ENCODE measurements at regions not wholly inside any gene's neighbourhood (a gene's known extent, or its start where the extent isn't known, plus 50 kb on each side); places are given as distances from the start of the nearest gene placed in this dataset.
"Not testable (repeated sequence)": the region's sequence is repeated elsewhere in the genome, so short reads cannot be mapped to it uniquely, and the experiment has no call there.

GRCh38 chr2:75988622-75989021 is 277.9 kb upstream of the GCFC2 start:
- DNase-seq, result not testable (repeated sequence)

DNA sequence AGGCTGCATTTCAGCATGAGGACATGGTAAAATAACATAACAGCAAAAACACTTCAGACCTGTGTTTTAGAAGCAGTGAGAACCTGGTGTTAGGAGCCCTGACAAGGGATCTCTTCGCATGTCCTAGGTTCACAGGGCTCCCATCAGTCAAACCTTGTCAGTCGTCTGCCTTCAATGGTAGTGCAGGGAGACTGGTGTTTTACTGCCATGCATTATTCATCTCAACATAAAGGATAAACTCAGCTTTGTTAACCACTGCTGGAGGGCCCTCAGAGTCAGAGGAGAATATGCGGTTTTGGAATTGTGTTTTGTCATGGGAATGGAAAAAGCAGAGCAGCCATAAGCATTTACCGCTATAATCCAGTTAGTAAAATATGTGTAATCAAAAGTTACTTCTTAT is 275.9 kb upstream of the GCFC2 start:
- DNase-seq, result no peak

GRCh38 chr2:75982719-75983118 is 272.0 kb upstream of the GCFC2 start:
- no peak for DNase-seq

DNA sequence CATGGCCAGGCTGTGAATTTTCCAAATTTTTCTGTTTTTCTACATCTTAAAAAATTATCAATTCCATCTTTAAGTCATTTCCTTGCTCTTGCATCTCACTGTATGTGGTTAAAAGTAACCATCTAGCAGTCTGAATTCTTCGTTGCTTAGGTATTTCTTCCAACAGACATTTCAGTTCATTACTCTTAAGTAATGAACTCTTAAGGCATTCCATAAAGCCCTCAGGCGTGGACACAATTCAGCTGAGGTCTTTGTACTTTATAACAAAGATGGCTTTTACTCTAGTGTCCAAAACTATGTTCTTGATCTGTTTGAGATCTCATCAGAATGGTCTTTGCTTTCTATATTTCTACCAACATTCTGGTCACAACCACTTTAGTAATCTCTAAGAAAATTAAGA is 253.9 kb upstream of the GCFC2 start:
- no peak for DNase-seq

DNA sequence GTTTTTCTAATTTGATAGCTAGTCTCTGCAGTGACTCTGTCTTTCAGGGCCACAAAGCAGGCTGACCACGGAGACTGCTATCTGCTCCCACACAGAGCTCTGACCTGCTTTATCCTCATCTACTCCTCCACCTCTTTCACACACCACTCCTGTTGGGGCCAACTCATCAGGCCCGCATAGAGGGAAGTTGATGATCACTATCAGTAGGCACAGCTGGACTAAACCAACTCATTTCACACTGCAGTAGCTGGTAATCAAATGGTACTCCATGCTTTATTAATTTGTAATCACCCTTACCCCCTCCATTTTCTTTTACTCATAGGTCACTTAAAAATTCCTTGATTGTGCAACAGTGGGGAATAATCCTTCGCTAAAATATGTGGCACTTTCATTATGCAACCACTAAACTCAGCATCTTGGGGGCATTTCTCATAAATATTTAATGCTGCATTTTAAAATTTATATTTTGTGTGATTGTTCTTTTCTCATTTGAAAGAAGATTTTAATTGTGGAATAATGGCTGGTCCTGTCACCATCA is 249.8 kb upstream of the GCFC2 start:
- no peak for DNase-seq

- DNase-seq, result no peak
Measured at GRCh38 chr2:75959724-75960471, 249.2 kb upstream of the GCFC2 start.

DNA sequence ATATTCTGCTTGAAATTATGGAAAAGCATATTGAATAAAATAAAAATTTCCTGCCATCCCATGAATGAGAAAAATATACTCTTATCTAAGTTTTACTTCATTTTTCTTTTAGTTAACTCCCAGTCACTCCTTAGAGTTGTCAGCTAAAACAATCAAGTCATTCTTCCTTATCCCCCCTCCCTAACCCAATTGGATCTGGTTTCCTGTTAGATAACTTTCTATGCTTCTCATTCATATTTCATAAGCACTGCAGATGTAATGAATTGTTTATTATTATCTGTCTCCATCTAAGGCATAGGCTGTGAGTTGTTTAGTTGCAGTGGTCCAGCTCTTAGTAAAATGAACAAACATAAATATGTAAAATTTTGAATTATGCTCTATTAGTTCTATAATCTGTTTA is 244.0 kb upstream of the GCFC2 start:
- no peak for DNase-seq

DNA sequence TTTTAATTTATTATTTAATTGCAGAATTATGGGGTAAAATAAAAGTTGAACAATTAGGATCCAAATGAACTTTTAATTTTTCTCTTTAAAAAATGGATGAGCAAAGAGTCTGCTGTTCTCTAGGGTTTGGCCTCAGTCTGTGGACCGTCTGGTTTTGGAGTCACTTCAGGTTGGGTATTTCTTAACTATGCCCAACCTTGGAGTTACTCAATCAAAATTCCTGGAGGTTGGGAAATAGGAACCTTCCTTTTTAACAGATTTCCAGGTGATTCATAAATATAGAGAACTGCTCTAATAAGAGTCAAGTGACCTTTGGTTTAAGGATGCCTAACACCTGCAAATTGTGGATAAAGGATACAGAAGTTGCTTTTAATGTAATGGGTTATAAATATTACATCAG is 241.5 kb upstream of the GCFC2 start:
- DNase-seq, result no peak

DNA sequence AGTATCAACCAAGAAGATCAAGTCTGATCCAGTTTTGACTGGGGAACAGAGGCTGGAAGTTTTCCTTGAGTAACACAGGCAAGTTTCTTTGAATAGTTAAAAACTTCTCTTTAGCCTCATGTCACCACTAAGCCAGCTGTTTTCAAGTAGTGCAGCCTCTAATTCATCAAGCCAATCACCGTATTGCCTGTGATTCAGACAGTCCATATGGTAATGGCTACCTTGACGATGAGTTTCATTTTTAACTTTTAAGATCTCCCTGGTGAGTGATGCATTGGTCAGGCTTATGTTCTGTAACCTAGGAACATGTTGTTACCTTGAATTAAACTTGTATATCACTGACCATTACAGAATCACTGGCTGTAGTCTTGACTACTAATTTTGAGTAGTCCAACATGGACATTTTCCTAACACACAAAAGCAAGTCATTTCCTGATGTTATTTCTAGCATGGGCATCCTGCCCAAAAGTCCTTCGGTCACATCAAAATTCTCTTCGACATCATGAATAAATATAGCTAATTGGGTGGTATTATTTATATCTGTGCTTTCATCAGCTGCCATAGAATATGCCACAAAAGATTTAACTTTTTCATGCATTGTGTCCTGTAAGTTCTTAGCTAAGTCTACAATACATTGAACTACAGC is 238.8 kb upstream of the GCFC2 start:
- no peak for DNase-seq

GRCh38 chr2:75936311-75936710 is 225.6 kb upstream of the GCFC2 start:
- no peak for DNase-seq

DNA sequence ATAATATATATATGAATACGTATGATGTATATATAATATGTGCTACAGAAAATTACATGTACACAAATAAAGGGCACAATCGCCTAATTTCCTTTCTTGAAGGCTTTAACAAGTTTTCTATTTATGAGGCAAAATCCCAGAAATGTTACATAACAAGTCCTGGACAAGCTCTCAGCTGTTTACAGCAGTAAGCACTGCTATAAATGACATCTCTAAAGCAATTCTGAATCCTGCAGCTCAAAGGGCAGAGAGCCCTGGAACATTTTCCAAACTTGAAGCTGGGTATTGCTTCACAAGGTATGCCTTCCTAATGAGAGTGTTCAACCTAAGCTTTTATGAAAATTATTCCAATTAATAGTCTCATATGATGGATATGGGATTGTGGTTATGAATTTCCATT is 222.3 kb upstream of the GCFC2 start:
- DNase-seq, result no peak

- no peak for DNase-seq
Measured at GRCh38 chr2:75928093-75928492, 217.4 kb upstream of the GCFC2 start.

GRCh38 chr2:75925331-75926024 is 214.8 kb upstream of the GCFC2 start:
- no peak for DNase-seq

DNA sequence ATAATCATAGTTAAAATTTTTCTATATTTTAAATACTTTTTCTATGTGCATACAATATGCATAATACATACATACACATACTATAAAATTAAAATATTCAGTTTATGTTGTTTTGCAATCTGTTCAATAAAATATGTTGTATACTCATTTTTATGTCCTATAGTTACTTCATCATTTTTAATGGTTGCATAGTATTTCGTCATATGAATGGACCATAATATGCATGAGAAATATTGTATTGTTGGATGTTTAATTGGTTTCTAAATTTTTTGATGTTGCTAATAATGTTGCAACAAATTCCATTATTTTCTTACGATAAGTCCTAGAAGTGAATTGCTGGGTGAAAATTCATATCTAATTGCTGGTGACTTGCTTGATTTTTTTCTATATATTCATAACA is 211.5 kb upstream of the GCFC2 start:
- no peak for DNase-seq

- no peak for DNase-seq
Measured at GRCh38 chr2:75920859-75921551, 210.3 kb upstream of the GCFC2 start.

DNA sequence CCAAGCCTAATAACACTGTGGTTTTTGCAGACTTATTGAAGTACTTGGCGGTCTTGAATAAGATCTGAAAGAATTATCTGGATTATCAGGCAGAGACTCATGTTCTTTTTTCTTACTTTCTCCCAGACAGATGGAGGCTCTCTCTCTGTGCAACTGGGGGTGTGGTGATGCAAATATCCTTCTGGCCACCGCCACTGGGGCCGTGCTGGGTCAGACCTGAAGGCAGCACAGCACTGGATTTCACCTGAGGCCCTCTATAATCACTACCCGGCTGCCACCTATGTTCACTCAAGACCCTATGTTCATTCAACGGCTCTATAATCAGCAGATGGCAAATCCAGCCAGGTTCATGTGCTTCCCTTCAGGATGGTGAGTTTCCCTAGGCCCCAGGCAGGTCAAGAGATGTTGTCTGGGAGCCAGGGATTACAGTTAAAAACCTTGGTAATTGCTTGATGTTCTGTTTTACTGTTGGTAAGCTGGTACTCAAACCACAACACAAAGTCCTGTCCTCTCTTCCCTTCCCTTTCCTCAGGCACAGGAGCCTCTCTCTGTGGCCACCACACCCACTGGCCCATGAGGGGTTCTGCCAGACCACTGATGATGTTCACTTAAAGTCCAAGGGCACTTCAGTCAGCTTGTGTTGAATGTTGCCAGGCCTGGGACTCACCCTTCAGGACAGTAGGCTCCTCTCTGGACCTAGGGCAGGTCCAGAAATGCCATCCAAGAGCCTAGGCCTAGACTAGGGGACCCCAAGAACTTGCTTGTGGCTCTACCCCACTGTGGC is 205.3 kb upstream of the GCFC2 start:
- no peak for DNase-seq

DNA sequence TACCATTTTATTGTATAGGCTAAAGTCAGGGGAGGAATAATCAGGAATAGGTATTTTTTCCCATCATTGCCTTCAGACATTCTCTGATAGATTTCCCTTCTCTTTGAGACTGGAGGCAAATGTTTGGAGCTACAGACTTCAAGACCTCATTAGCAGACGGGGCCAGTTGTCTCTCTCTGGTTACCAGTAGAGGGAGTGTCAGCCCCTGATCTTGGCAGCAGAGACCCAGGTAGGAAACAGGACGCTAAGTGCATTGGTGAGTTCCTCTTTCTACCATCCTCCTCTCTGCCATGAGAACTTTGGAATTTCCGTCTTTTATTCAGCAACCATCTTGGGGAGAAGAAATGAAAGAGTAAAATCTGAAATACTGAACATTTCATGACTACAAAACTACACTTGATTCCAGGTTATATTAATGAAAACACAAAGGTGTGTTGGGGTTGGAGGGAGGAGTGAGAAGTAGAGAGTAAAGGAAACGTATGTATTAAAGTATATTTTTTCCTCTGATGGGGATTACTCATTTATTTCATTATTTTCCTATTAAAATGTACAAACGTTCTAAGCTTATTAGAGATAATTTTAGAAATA is 186.2 kb upstream of the GCFC2 start:
- no peak for DNase-seq

DNA sequence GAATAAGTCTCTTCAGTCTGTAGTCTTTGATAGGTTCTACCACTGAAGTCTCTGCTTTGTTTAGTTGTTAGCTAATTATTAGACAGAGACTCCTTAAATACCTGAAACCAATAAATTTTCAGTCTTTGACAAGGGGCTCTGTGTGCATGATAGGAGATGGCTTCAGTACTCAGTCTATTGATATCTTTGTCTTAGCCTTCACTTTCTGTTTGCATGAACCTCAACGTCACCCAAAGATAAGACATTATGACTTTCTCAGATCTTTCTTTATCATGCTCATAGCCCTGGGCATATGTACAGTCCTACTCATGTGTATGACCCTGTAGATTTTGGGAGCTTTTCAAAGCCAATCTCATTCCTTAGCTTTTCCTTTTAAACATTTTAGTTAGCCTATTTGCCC is 183.5 kb upstream of the GCFC2 start:
- no peak for DNase-seq

- no peak for DNase-seq
Measured at GRCh38 chr2:75892490-75892889, 181.8 kb upstream of the GCFC2 start.

DNA sequence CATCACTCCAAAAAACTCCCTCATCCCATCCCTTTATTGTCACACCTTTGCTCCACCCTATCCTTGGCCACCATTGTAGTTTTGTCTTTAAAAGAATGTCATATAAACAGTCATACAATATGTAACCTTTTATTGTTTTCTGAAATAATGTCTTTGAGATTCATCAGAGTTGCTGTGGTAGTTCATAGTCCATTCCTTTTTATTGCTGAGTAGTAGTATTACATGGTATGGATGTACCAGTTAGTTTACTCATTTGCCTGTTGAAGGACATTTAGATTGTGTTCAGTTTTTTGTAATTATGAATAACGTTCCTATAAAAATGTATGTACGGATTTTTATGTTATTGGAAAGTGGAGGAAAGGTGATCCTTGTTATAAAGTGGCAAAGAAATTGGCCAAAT is 171.8 kb upstream of the GCFC2 start:
- no peak for DNase-seq

DNA sequence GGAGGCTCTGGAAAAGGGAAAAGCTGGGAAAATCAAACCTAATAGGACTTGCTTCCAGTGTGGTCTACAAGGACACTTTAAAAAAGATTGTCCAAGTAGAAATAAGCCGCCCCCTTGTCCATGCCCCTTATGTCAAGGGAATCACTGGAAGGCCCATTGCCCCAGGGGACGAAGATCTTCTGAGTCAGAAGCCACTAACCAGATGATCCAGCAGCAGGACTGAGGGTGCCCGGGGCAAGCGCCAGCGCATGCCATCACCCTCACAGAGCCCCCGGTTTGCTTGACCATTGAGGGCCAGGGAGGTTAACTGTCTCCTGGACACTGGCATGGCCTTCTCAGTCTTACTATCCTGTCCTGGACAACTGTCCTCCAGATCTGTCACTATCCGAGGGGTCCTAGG is 164.9 kb upstream of the GCFC2 start:
- DNase-seq, result not testable (repeated sequence)
